GM18873 (cell line): ENCODE measurements at regions not wholly inside any gene's neighbourhood (a gene's known extent, or its start where the extent isn't known, plus 50 kb on each side); places are given as distances from the start of the nearest gene placed in this dataset.

Experiments
- ATAC-seq: cut with Tn5 transposase; IDR thresholded peaks from one replicate; pipeline ENCODE4 v1.9.1; 2021; ENCODE audit warnings: mild to moderate bottlenecking, moderate library complexity, moderate number of reproducible peaks; ENCODE audit not compliant: unreplicated experiment, low FRiP score

GRCh38 chr20:48288930-48289507 lies 503.7 kb upstream of the SULF2 start:
- ATAC-seq, result no peak

DNA sequence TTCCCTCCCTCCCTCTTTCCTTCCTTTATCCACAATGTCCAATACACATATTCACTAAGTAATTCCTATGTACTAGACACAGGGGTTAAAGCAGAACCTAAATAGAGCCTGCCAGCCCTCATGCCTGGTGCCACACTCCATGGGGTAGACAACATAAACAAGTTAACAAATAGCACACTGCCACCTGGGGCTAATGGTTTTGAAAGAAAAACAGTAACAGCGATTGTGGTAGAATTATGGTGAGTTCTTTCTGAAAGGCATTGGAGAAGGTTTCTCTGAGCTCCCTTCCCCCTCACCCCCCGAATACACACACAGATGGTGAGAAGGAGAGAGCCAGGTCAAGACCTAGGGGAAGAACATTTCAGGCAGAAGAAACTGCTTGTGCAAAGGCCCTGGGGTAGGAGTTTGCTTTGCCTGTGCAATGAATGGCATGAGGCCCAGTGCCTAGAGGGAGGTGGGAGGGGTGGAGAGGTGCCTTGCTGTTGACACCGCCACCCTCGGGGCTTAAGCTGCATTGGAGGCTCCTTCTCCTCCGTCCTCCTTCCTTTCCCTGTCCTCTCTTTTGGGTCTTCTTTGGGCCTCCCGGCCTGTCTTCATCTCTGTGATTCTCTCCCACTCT lies 502.4 kb upstream of the SULF2 start:
- no peak for ATAC-seq

GRCh38 chr20:48287021-48287494 lies 501.8 kb upstream of the SULF2 start:
- ATAC-seq, result no peak

DNA sequence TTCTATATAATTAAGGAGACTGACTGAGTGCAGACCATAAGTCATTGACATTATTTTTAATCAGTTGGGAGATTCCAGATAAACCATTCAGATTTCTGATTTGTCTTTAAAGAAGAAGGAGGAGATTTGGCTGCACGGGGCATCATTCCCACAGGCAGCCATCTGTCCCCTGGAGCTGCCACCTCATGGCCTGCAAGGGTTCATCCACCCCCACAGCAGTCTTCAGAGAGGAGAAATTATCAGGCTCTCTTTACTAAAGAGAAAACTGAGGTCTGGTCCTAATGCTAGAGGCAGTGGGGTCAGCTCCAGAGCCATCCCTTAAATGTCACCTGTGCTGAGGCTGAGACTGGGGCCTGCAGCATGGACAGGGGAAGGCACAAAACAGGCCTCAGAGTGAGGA lies 501.3 kb upstream of the SULF2 start:
- no peak for ATAC-seq

DNA sequence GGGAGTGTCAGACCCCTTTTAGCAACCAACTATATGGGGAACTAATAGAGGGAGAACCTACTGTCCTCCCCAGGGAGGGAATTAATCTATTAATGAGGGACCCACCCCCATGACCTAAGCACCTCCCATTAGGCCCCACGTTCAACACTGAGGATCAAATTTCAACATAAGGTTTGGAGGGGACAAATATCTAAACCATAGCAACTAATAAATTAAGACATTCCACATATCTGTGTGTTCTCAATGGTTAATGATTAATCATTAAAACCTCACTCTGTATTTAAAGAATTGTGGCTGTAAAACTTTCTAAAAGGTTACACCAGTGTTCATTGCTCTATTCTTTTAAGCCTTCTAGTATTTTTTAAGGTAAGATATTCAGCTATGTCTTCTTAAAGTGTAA lies 500.4 kb upstream of the SULF2 start:
- no peak for ATAC-seq

GRCh38 chr20:48284837-48285236 lies 499.6 kb upstream of the SULF2 start:
- no peak for ATAC-seq

DNA sequence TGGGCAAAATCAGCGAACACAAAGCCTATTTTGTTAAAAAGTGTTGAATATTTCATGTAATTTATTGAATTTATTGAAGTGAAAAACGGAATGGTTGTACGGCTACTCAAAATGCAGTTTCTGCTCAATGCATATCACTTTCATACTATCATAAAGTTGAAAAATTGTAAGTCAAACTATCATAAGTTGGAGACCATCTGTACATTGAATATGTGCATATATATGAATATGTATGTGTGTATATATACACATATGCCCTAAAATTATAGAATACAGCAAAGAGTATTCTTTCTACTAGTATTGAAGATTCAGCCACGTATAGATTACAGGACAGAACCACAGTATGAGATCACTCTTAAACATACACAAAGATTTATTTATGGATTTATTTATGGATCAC lies 499.0 kb upstream of the SULF2 start:
- ATAC-seq, result no peak

DNA sequence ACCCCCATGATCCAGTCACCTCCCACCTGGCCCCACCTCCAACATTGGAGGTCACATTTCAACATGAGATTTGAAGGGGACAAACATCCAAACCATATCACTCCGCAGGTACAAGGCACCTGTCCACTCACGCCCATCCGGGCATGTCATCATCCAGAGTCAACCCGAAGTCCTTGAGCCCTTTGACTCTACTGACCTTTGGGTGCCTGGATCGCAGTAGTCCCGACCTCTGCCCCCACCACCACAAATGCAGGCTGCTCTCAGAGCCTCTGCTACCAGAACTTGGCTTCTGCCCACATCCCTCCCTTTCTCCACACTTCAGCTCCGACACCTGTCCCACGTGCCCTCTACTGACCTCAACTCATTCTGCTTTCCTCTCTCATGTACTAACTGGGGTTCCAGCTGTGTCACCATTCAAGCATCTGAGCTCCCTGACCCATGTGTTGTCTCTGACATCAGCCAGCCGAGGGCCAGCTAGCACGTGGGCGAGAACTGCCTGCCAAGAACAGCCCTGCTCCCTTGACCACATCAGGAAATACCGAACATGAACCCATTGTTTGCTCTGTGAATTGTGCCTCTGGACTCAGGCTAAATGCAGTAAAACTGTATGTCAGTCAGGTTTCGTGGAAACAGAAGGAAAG lies 498.3 kb upstream of the SULF2 start:
- ATAC-seq, result no peak

DNA sequence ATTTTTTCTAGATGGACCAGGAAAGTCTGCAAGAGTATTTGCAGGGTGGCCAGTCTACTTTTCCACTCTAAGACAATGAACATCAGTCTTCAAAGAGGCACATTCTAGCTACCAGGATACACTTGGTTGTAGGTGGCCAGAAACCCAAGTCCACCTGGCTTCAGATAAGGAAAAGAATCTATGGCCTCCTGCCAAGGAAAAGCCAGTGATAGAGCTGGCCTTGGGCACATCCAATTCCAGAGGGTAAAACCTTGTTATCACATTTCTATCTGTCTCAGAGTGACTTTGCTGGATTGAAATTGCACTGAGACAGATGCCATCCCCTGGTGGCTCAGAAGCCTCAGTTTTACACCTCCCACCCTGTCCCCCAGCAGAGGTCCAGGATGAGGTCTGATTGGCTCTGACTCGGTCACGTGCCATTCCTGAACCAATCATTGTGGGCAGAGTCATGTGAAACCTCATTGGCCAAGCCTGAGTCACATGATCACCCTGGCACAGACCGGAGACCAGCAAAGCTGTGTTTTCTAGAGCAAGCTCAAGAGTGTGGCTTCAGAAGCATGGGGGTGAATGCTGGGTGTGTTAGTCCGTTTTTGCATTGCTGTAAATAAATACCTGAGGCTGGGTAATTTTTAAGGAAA lies 497.4 kb upstream of the SULF2 start:
- ATAC-seq, result no peak

GRCh38 chr20:48281501-48281900 lies 496.2 kb upstream of the SULF2 start:
- ATAC-seq, result no peak

DNA sequence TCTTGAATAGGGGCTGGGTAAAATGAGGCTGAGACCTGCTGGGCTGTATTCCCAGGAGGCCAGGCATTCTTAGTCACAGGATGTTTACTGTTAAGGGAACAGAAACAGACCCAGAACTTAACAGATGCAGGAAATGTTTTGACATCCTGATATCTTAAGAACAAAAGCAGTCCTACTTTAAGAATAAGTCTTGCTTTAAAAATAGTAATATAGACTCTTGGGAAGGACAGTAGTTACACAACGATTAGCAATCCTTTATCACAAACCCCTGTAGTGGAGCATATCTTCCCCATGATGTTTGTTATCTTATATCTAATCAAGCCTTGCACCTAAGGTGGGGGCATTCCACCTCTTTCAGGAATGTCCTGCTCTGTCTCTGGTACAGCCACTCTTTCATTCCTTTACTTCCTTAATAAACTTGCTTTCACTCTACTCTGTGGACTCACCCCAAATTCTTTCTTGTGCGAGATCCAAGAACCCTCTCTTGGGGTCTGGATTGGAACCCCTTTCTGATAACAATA lies 493.7 kb upstream of the SULF2 start:
- ATAC-seq, result no peak

DNA sequence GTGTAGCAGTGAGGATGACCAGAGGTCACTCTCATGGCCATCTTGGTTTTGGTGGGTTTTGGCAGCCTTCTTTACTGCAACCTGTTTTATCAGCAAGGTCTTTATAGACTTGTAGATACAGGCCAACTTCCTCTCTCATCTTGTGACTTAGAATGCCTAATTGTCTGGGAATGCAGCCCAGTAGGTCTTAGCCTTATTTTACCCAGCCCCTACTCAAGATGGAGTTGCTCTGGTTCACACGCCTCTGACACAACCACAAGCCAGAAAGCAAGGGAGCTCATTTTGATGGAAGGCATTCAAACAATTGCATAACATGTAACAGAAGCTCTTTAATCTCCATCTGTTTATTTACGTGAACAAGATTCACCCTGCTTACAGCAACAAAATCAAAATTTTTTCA lies 492.0 kb upstream of the SULF2 start:
- no peak for ATAC-seq

- ATAC-seq, result no peak
Measured at GRCh38 chr20:48276021-48276342, 490.7 kb upstream of the SULF2 start.

DNA sequence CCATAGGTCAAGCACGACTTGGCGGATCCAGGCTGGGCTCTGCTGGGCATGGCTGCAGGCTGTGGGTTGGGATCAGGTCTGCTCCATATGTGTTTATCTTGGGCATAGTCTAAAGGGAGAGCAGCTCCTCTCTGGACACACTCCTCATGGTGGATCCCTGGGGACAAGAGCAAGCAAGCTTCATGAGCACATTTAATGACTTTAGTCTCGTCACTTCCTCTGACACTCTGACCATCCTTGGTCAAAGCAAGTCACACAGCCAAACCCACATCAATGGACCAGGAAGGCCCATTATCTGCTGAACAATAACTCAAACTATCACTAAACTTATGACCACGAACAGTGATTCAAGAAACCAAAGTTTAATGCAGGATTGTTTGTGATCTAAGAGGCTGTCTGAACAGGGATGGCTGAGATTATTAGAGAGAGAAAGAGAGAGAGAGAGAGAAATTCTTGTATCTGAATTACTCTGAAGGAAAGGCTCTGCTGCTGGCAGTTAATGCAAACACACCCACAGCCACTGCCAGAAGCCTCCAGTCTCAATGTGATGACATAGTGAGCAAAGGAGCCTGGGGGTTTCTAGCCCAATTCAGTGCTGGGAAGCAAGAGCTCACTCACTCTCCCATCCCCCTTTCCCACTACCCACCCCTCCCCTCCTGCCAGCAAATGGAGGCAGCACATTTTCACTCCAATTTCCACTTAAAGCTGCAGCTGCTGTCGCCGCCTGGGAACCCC lies 490.2 kb upstream of the SULF2 start:
- ATAC-seq, result no peak

GRCh38 chr20:48273843-48274242 lies 488.6 kb upstream of the SULF2 start:
- ATAC-seq, result no peak

GRCh38 chr20:48270885-48271284 lies 485.6 kb upstream of the SULF2 start:
- ATAC-seq, result no peak

DNA sequence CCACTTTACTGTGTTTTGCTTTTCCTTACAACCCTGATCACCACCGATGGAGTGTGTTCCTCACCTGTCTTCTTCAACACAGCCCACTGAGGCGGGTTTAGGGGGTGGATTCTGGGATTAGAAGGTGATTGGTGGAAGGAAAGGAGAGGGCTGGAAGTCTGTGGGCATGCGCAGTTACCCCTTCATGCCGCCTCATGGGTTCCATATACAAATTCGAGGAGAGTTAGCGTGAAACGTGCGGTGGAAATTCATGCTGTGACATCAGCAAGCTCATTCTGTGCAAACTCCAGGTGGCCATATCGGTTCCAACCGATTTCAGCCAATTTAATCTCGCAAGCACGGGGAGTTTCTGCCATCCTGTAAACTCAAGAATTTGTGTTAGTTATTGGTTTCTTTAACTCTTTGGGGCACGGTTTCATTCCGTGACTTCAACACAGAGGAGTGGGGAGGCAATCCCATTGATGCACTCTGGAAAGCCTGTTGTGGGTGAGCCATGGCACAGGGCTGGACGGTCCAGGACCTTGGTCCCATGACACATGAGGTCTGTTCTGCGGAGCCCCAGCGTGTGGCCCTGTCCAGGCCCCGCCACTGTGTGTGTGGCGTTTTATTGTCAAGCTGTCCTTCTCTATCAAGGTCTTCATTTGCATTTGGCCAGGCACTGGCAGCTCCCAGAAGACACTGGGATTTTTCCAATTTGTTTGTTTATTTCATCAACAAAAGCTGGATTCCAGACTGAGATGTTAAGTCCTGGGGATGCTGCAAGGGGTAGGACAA lies 482.8 kb upstream of the SULF2 start:
- ATAC-seq, result no peak

DNA sequence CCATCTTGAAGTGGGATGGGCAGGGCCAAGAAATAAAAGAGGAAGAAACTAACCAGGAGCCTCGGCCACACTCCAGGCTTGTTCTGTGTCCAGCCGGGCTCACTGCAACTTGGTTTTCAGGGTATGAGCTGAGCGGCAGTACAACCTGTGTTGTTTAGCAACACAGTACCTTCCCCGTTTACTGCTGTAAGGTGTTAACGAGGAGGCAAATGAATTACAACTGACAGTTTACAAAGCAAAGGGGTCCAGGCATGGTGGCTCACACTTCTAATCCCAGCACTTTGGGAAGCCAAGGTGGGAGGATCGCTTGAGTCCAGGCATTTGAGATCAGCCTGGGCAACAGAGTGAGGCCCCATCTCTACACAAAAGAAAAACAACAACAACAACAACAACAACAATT lies 481.3 kb upstream of the SULF2 start:
- no peak for ATAC-seq

DNA sequence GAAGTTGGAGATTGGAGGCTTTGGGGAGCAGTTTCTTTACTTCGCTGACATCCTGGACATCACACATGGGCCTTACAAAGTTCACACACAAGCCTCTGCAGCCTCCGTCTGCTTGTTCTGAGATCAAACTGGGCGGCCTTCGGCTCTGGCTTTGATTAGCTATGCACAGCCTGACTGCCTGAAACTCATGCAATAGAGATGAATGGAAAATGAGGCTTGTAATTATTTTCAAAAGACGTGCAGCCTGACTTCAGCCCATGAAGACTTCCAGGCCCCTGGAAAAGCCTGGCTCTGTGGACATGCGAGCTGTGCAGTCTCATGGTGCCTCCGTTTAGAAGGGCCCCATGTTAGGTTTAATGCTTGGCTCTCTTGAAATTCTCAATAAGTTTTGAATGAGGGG lies 480.5 kb upstream of the SULF2 start:
- no peak for ATAC-seq

- no peak for ATAC-seq
Measured at GRCh38 chr20:48262955-48263354, 477.7 kb upstream of the SULF2 start.
